ENCODE measurements at regions not wholly inside any gene's neighbourhood (a gene's known extent, or its start where the extent isn't known, plus 50 kb on each side); places are given as distances from the start of the nearest gene placed in this dataset.
A peak's percentile ranks its signal among the peaks of the same experiment; 100 is the strongest.

- DNase-seq (ENCODE audit: low read depth) = no peak
- TF ChIP-seq CTCF (IDR thresholded peaks at IDR 0.05; ENCODE audit: low read depth, low read length, missing control alignments) = no peak
- no peak overlapping the region for H3K4me3 ChIP-seq (ENCODE audit: low read depth, low read length)
- in situ Hi-C loops (cut with HindIII; ENCODE audit: low sequenced_read_pairs) = no loop called here
These were observed 84.5 kb upstream of the NMNAT3 start for GRCh38 chr3:139762302-139762701.

- no peak for DNase-seq (ENCODE audit: low read depth)
- H3K4me3 ChIP-seq (ENCODE audit: low read depth, low read length) = no peak overlapping the region
- no peak for TF ChIP-seq CTCF (IDR thresholded peaks at IDR 0.05; ENCODE audit: low read depth, low read length, missing control alignments)
- in situ Hi-C loops (cut with HindIII; ENCODE audit: low sequenced_read_pairs) = no loop called here
These were observed 81.7 kb upstream of the NMNAT3 start for GRCh38 chr3:139759470-139759869.

- H3K4me3 ChIP-seq (ENCODE audit: low read depth, low read length) = no peak overlapping the region
- in situ Hi-C loops (cut with HindIII; ENCODE audit: low sequenced_read_pairs) = no loop called here
- peak; percentile 37 for DNase-seq (ENCODE audit: low read depth)
- no peak for TF ChIP-seq CTCF (IDR thresholded peaks at IDR 0.05; ENCODE audit: low read depth, low read length, missing control alignments)
These were observed 81.0 kb upstream of the NMNAT3 start for GRCh38 chr3:139758654-139759291.

GRCh38 chr3:139757448-139758030 lies 79.8 kb upstream of the NMNAT3 start:
- in situ Hi-C loops (cut with HindIII; ENCODE audit: low sequenced_read_pairs) = no loop called here
- no peak for DNase-seq (ENCODE audit: low read depth)
- TF ChIP-seq CTCF (IDR thresholded peaks at IDR 0.05; ENCODE audit: low read depth, low read length, missing control alignments) = no peak
- no peak overlapping the region for H3K4me3 ChIP-seq (ENCODE audit: low read depth, low read length)

GRCh38 chr3:139756529-139757103 lies 78.8 kb upstream of the NMNAT3 start:
- H3K4me3 ChIP-seq (ENCODE audit: low read depth, low read length) = no peak overlapping the region
- in situ Hi-C loops (cut with HindIII; ENCODE audit: low sequenced_read_pairs) = no loop called here
- no peak for TF ChIP-seq CTCF (IDR thresholded peaks at IDR 0.05; ENCODE audit: low read depth, low read length, missing control alignments)
- DNase-seq (ENCODE audit: low read depth) = no peak

GRCh38 chr3:139755551-139755950 lies 77.8 kb upstream of the NMNAT3 start:
- in situ Hi-C loops (cut with HindIII; ENCODE audit: low sequenced_read_pairs) = no loop called here

More at GRCh38 chr3:139755551-139755950, 77.8 kb upstream of the NMNAT3 start:
- H3K4me3 ChIP-seq (ENCODE audit: low read depth, low read length) = no peak overlapping the region
- DNase-seq (ENCODE audit: low read depth) = no peak
- TF ChIP-seq CTCF (IDR thresholded peaks at IDR 0.05; ENCODE audit: low read depth, low read length, missing control alignments) = no peak

Measured in astrocyte of the cerebellum (primary cell).